ENCODE measurements at regions not wholly inside any gene's neighbourhood (a gene's known extent, or its start where the extent isn't known, plus 50 kb on each side); places are given as distances from the start of the nearest gene placed in this dataset.

- TF ChIP-seq ZNF462 (CRISPR knock-in tag; IDR thresholded peaks at IDR 0.05) (no peak), EZH2phosphoT487 (IDR thresholded peaks at IDR 0.05; ENCODE audit: unreplicated experiment) (no peak), NANOG (IDR thresholded peaks at IDR 0.05; ENCODE audit: borderline replicate concordance) (no peak), CREB1 (CRISPR knock-in tag; IDR thresholded peaks at IDR 0.05; ENCODE audit: low read depth) (no peak), CTCF (conservative IDR thresholded peaks at IDR 0.05; ENCODE audit: low read depth in 2 of 2) (no peak), JUNB (IDR thresholded peaks at IDR 0.05; ENCODE audit: unreplicated experiment) (no peak), ZNF331 (CRISPR knock-in tag; IDR thresholded peaks at IDR 0.05; ENCODE audit: low read depth) (no peak)
Measured at GRCh38 chr20:10861619-10862018, 187.8 kb upstream of the JAG1 start (continued).

Data from GM23338 (cell line).